ENCODE measurements at regions not wholly inside any gene's neighbourhood (a gene's known extent, or its start where the extent isn't known, plus 50 kb on each side); places are given as distances from the start of the nearest gene placed in this dataset.

DNA sequence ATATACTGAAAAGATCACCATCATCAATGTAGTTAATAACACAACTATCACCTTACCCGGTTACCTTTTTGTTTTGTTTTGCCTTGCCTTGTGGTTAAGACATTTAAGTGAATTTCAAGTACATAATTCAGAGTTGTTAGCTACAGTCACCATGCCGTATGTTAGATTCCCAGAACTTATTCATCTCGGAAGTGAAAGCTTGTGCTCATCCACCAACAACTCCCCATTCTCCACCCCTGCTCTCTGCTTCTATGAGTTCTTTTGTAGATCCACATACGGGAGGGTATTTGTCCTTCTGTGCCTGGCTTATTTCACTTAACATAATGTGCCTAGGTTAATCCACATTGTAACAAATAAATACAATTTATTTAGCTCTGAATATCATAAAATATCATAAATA lies 182.8 kb upstream of the ADARB2 start:
- DNase-seq, result no peak

DNA sequence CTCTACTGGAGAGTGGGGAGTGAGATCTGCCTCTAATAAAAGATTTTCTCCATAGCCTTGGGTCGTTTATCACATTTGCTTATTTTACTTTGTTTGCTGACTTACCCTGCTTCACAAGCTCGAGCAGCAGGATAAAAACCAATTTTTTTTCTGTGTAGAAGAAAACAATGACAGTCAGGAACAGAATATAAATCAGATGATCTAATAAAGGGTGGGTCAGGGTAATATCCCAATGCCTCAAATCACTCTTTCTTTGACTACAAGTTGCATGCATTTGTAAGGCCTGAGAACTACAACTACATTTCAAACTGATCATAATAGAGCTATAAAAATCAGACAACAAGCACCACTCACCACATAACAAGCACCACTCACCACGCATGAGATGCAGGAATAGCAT lies 174.4 kb upstream of the ADARB2 start:
- no peak for DNase-seq

DNA sequence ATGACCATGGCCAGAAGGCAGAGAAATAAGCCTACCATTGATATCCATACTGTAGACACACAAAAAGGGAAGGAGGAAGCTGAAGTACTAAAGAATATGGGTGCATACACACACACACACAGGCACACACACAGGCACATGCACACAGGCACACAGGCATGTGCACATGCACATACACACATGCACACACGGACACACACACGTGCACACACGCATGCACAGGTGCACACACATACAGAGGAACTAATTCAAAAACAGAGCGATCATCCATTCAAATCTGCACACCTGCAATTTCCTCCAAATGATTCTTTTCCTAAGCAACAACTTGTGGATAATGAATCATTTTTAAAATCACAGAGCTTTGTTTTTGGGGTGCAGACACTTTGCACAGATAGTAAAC lies 166.7 kb upstream of the ADARB2 start:
- DNase-seq, result no peak

DNA sequence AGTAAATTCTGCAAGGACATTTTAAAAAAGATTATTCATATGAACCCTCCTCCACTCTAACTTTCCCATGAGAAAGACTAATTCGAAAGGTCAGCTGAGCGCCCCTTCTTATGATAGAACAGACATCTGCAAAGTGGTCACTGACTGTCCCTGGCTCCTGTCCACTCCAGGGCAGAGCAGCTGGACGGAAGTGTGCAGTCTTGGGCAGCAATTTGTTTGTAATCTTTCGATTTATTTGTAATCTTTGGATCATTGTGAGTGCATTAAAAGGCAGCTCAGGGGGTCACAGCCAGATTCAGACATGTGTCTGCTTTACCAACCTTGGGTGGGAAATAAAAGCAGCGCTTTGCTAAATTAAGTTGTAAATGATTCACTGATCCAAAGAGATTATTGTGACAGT lies 158.8 kb upstream of the ADARB2 start:
- DNase-seq, result no peak

DNA sequence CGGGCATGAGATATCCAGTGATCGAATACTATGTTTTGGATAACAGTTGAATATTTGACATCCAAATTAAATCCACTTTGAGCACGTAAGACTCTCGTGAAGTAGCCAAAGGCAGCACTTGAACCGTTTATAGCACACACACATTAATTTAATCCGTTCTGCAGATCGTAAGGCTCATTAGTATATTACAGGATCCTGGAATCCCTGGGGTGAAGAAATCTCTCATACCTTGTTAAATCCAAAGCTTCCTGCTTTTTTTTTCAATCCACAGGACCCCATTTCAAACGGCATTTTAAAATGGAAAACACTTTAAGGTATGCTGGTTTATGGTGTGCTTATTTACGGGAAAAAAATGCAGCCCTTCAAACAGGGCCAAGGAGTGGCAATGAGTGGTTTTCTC lies 158.4 kb upstream of the ADARB2 start:
- DNase-seq, result no peak

DNA sequence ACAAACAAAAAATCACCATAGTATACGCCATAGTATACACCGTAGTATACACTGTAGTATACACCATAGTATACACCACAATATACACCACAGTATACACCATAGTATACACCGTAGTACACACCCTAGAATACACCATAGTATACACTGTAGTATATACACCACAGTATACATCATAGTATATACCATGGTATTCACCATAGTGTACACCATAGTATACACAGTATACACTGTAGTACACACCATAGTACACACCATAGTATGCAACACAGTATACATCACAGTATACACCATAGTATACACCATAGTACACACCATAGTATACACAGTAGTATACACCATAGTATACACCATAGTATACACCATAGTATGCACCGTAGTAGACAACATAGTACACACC lies 157.6 kb upstream of the ADARB2 start:
- DNase-seq, result no peak

DNA sequence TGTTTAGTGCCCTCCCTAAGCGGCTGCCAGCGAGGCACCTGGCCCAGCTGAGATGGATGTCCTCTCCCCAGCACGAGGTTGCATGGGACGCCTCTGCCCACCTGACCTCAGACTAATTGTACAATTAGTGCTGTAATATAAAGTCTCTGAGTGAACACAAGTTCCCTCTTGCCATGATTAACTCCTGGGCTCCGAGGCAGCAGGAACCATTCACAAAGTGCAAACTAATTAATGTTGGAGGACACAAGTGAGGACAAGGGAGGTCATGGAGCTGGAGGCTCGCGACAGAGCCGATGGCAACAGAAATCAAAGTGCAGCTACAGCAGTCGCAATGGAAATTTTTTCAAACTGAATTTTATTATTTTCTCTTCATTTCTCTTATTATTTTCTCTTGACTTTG lies 156.6 kb upstream of the ADARB2 start:
- DNase-seq, result no peak

DNA sequence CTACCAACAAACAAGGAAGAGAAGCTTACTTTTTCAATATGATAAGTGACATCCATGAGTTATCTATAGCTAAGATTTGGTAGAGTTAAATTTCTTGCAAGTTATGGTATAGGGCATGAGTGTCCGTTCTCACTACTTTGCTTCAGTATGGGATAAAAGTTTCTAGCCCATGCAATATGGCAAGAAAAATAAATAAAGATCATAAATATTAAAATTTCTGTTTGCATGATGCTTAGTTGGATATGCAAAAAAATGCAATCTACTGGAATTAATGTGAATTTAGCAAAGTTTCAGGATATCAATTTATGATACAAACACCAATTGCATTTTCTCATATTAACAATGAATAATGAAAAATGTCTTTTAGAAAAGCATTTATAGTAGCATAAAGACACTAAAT lies 148.7 kb upstream of the ADARB2 start:
- no peak for DNase-seq

DNA sequence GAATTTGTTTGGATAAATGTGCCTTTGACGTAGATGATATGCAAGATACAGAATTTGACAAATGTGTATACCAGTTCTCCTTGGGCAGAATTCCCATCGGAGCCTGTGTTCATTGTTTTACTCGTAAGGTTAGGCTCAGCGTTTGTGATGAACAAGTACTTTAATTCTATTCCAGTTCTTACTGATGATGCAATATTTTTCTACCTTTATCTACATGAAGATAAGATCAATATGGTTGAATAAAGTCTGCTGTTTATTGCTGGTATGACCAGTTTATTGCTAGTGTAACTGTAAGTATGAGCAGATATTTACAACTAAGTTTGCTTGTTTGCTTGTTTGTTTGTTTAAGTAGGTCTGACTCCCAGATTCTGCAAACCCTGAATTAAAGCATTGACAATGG lies 145.4 kb upstream of the ADARB2 start:
- no peak for DNase-seq

DNA sequence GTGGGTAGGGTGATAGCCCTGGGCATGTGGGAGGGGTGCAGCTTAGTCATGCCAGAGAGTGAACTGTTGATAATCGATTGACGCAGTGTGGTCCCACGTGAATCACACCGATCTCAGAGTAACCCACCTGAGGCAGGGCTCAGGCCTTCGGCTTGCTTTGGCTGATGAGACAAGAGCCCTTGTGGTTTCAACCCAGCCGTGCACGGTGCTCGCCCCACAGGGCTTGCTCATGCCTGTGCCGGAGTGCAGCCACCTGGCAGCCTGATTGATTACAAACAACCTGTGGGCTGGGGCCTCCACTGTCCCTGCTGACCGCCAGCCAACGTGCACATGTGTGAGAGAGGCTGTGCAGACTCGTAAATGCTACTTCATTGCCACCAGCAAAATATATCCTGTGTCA lies 144.9 kb upstream of the ADARB2 start:
- no peak for DNase-seq

DNA sequence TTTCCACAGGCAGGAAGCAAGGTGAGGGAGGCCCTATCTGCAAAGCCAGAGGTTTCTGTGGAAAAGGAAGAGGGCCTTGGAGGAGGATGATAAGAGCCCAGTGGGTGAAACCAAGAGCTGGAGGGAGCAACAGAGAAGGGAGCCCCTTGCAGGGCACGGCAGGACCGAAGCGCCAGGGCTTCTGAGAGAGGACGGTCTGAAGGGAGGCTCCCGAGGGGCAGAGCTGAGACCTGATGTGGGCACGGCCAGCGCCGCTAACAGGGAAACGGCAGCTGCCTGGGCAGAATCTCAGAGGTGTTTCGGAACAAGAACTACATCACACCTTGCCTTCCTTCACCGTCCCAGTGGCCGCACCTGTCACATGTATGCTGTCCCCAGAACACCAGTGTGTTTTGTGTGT lies 144.3 kb upstream of the ADARB2 start:
- no peak for DNase-seq

DNA sequence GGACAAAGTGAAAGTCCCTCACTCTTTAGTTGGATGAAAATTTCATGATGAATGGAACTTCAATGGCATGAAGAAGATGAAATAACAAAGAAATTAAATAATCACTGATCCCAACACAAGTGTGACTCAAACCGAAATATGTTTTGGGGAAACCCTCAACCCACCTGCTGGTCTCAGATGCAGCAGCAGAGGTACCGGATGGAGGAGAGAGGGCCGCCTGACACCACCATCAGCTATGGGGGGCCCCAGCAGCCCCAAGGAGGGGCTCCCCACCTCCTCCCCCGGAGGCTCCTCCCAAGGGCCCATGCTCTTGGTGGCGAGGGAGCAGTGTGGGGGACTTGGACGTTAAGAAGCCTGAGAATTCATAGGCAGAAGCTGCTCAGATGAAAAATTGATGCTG lies 137.2 kb upstream of the ADARB2 start:
- no peak for DNase-seq

DNA sequence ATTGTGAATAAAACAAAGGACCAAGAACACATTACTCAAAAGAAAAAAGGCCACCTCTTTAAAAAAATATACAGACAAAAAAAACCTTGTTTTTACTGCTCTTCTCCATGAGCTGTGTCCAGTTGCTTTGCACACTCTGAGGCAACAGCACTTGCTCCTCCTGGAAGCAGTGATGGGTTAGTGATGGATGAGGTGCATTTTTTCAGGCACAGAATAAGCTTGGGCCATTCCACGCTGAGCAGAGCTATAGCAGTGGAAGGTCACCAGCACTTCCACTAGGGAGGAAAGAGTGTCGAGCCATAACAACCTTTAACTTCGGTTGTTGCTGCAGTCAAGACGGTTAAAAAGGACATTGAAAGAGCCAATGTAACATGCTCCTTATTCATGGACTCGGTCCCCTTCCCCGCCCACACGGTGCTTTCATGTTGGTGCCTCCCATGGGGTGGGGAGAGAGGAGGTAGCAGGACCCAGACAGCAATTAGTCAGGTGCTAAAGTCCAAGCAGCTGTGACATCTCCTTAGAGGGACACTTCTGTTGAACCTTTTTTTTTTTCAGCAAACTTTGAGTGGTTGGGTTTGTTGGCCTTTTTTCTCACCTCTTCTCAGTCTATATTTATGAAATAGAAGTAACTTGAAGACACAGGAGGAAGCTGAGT lies 136.5 kb upstream of the ADARB2 start:
- DNase-seq, result no peak

DNA sequence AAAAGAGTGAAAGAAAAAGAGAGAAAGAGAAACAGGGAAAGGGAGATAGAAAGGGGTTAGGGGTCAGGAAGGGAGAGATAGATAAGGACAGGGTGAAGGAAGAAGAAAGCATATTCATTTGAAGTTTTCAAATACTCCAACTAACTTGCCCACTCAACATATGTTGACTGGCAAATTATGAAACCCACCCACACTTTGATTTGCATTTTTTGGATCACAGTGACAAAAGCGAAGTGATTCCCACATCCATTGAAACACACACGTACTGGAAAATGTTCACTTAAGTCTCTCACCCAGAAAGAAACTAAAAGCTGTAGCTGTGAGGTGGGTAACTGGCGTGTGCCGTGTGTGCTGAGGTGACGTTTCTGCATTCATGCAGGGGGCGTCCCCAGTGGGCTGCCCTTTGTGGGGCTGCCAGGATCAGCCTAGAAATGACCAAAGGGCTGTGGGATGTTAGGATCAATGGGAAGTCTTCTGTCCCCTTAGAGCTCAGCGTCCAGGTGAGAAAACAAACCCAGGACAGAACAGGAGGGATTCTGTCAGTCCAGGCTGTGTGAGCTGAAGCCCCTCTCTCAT lies 134.9 kb upstream of the ADARB2 start:
- no peak for DNase-seq

DNA sequence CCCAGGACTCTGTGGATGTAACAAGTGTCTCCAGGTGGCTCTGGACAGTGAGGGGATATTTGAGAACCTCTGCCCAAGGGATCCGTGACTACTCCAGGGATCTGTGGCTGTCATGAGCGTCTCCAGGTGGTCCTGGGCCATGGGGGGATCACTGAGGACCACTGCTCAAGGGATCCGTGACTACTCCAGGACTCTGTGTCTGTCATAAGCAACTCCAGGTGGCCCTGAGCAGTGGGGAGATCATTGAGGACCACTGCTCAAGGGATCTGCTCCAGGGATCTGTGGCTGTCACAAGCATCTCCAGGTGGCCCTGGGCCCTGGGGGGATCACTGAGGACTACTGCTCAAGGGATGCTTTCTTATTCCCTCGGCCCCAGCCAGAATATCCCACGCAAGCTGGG lies 133.2 kb upstream of the ADARB2 start:
- DNase-seq, result no peak

DNA sequence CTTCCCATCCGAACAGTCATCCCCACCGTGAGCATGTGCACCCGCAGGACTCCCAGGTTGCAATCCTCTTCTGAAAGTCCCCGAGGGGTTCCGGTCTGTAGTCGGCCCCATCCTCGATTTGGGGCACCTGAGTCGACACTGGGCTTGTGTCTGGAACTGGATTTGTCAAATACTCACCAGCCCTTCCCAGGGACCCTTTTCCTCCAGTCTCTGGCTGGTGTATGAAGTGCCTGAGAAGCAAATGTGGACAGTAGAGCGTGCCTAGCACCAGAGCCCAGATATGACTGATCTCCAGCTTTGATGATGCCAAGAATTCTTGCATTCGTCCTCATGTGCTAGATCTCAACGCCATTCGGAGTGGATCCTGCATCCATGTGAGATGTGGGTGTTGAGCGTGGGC lies 132.5 kb upstream of the ADARB2 start:
- no peak for DNase-seq

DNA sequence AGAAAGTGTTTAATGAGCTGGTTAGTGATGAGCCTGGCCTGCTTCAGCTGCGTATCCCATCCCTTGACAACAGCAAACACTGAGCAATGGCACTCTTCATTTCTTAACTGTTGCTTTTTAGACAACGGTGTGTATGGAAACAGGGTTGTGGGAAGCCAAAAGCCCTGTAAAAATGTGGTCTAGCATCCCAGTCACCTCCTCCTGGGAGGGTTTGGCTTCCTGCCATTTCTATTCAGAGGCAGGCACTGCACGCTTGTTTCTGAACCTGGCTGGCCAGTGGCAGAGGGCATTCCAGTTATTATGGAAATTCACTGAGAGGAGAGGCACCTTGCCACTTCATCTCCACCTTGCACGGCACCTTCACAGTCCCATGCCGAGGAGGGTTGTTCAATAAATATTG lies 123.0 kb upstream of the ADARB2 start:
- no peak for DNase-seq

DNA sequence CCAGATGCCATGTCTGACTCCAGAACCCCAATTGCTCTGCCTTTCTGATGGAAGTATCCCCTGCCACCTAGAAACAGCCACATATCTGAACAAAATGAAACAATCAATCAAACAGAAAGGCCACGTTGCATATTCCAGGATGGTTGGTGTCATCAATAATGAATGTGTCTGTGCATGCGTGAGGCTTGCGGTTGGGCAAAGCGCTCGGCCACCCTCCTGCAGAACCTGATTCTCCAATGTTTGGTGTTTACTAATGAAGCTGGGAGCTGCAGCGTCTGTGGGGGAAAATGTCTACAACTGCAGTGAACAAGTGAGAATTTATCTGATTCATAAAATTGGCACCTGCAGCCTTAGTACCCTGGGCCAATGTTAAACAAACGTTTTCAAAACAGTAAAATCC lies 121.2 kb upstream of the ADARB2 start:
- DNase-seq, result no peak

DNA sequence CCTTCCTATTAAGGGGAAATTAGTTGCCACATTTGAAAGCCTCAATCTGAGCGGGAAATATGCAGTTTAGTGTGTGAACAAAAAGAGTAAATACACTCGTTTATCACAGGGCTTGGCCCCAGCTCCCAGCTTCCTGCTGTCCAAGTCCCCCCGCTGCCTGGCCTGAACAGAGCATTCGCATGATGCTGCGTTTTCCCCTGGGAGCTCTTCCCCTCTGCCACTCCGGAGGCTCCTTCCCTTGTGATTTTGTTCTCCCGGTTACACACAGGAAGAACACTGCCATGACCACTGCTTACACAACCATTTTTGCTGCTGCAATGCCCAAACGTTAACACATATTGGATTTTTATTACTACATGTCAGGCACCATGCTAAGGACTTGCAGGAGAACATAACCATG lies 120.7 kb upstream of the ADARB2 start:
- no peak for DNase-seq

DNA sequence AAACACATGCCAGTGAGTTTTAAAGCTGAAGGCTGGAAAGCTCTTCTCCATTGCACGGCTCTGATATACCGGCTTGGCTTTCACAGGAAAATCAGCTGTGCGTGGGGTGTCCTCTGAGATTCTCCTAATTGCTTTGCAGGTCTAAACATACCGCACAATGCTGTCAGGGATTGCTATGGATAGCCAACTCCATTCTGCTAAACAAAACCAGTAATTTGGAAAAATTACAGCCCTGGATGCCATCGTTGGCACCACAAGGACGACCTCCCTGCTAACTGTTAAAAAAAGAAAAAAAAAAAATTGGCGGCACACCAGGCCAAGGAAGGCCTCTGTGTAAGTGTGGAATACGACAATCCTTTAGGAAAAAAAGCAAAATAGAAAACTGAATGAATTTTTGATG lies 118.6 kb upstream of the ADARB2 start:
- DNase-seq, result no peak

DNA sequence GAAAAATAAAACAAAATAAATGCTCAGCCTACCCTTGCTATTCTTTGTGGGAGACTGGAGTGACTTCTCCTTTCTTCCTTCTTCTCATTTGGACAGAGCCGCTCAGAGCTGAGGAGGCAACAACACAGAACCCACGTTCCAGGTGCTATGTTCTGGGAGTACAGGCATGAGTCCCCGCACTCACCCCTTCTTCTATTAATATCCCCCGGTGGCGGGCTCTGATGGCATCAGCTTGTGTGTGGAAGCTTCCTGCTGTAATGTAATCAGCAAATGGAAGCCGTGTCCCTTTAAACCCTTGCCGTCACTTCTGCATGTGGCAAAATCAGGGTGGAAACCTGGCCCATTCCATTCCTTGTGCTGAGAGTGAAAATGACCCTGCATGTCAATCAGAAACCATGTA lies 116.9 kb upstream of the ADARB2 start:
- no peak for DNase-seq

DNA sequence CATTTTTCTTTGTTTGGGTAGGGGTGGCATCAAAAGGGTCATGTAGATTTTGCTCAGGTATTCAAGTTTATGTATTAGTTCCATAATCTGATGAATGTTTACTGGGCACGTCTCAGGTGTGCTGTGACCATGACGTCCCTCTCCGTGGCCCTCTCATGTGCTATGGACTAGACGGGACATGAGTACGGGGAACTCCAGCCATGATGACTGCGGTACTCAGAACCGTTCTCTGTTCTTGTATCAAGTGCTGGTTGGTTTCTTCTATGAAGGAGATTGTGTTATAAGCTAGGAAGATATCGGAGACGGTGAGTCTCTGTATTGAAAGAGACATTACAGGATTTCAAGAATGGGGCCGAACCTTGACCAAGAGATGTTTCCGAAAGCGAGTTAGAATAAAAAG lies 116.5 kb upstream of the ADARB2 start:
- DNase-seq, result no peak

DNA sequence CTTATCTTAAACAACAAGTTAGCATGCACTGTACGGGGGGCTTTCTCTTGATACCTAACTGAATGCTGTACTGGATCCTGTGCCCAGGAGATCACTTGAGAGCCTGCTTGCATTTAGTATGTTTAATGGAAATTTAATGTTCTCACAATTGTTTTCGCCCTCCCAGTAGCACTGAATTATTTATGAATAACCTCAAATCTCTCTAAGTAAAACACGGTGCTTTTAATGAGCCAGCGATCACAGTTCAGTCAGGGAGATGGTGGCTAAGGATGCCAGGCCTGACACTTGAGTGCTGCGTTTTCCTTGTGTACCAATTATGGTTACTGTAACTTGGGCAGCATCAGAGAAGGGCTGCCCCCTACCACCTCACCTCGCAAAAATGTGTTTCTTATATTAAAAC lies 115.5 kb upstream of the ADARB2 start:
- DNase-seq, result no peak

DNA sequence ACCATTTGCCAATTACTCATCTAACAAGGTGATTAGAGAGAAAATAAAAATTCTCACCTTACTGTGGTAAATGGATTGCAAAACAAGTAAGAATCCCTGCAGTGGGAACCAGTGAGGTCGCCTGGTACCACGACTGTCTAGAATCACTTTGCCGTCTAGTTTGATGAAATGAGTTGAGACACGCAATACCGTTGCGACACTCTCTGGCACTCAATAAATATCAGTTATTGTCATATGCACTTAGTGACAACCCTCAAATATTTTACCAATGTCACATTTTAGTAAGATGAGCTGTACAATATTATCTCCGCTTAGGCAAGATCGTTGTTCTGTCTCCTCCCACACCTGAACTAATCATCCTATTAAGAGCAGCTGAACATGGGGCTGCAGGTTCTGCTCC lies 114.4 kb upstream of the ADARB2 start:
- DNase-seq, result no peak

DNA sequence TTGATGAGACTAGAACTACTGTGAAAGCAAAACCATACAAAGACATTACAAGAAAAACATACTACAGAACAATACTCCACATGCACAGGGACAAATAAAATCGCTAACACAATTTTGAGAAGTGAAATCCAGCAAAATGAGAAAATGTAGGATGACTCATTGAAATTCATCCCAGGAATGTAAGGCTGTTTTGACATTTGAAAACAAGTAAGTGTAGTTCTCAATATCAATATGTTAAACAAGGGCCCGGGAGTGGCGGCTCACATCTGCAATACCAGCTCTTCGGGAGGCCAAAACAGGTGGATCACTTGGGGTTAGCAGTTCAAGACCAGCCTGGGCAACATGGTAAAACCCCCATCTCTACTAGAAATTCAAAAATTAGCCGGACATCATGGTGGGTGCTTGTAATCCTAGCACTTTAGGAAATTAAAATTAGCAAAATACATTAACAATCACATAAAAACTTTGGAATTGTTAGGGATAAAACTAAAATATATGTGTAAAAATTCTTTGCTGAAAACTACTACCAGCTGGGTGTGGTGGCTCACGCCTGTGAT lies 113.7 kb upstream of the ADARB2 start:
- no peak for DNase-seq
